HG03571 (cell line): ENCODE measurements at regions not wholly inside any gene's neighbourhood (a gene's known extent, or its start where the extent isn't known, plus 50 kb on each side); places are given as distances from the start of the nearest gene placed in this dataset.

Source experiments
- ATAC-seq: cut with Tn5 transposase; IDR thresholded peaks from one replicate; pipeline ENCODE4 v1.9.1; 2021; ENCODE audit not compliant: unreplicated experiment

DNA sequence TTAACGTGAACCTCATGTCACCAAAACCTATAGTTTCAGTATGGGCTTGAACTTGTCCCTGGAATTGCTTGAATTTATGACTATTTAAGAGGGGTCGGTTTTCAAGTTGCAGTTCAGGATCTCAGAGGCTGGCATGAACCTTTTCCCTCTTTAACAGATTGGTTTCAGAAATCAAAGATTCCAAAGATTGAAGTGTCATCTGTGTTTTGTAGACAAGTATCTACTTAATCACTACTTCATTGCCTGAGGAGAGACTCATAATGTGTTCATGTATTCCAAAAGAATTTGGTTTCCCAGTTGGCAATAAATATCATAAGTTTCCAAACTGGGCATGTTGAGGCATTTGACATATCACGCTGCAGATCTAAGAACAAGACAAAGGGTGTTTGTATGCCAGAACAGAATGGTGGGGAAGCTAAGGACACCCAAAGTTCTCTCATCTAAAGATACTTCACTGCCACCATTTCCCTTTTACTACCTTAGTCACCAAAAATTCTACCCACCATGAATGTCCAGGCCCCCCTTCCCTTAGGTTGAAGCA is 199.5 kb downstream of the NUAK1 start:
- ATAC-seq, result no peak

DNA sequence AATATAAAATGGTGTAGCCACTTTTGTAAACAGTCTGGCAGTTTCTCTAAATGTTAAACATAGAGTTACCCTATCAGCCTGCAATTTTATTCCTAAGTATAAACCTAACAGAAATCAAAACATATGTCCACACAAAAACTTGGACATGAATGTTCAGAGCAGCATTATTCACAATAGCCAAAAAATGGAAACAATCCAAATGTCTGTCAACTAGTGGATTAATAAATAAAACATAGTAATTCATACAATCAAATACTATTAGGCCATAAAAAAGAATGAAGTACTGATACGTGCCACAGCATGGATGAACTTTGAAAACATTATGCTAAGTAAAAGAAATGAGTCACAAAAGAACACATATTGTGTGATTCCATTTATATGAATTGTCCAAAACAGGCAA is 196.5 kb downstream of the NUAK1 start:
- ATAC-seq, result no peak

DNA sequence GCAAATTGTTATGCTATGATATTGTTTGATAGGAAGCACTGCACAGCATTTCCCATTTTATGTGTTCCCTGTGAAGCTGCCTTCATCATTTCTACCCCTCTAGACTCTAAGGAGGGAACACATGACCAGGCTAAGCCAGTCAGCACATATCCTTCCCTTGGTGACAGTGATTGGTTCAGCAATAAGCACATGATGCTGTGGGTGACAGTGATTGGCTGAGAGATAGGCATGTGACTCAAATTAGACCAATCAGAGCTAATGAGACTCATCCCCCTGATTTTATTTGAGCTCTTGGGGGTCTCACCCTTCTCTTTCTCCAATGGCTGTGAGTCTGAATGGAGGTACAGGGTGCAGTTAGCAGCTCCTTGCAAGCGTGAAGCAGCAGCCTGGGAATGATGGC is 195.2 kb downstream of the NUAK1 start:
- no peak for ATAC-seq

DNA sequence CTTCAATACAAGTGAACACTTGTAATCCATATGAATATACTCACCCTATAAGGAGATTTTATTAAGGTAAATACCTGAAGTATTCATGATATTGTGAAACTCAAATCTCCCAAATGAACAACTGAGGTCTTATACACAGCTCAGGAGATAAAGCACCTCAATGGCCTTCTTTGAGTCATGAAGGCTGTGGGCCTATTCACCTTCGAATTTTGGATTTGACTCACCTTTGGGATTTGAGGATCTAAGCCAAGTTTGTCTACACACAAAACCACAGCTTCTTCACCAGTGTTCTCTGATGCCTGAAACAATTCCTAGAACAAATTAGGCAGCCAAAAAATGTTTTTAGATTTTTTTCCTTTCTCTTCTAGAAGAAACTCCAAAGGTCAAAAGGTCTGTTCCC is 194.1 kb downstream of the NUAK1 start:
- ATAC-seq, result no peak

DNA sequence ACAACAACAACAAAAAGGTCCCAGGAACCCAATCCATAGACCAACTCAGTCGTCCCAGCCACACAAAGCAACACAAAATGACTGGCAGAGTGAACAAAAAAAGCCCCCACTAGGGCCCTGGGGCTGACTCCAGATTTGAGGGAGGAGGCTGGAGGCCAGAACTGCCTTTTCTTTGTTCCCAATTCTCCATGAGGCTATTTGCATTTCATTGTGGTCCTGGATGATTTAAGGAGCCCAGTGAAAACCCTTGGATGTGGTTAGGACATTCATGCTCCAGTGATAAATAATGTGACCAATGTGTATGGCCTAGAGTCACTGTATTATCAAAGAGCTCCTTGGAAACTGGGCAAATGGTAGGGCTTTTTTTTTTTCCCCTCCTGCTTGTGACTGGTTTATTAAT is 192.9 kb downstream of the NUAK1 start:
- ATAC-seq, result no peak

DNA sequence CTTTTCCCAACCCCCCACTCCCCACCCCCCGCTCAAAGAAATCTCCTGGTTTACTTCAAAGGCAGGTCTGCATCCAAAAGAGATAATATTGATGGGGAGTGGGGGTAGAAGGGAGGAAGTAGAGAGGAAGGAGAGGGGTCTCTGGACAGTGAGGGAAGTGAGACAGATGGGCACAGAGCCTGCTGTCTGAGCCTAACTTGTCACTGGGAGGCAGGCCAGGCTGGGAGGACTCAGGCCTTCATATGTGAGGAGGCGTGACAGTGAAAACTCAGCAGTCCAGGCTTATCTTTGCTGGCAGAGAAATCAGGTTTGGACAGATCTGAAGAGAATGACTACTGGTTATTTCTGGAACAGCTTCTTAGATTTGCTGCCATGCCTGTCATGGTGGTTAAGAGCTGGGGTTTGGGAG is 192.3 kb downstream of the NUAK1 start:
- no peak for ATAC-seq

DNA sequence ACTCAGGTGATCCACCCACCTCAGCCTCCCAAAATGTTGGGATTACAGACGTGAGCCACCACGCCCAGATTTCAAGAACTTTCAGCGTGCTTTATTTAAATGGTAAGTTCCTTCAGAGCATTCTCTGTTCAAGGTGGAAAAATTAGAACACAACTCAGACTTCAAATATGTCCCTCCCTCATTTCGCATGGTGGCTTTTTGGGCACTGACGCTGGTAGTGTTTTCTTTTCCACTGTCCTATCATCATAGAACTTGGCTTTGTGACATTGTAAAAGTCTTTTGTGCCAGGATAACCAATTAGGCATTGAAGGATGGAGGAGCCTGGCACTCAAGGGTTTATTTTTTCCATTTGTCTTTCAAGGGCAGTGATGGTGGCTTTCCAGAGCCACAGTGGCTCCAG is 190.8 kb downstream of the NUAK1 start:
- no peak for ATAC-seq

DNA sequence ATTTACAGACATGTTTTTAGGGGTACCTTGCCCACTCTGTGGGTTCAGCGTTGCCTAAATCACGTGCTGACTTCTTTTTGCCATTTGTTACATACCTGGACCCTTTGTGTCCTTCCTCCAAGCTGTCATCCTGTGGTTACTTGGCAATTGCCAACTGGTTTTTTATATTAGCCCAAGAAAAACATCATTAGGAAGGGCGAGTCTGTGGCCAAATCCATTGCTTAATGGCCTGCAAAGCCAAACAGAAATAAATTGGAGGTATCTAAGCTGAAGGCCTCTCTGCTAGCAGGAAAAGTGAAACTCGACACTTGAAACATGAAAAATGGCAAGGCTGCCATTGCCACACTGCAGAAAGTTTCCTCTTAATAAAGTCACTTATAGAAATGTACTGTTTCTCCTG is 190.4 kb downstream of the NUAK1 start:
- ATAC-seq, result no peak

DNA sequence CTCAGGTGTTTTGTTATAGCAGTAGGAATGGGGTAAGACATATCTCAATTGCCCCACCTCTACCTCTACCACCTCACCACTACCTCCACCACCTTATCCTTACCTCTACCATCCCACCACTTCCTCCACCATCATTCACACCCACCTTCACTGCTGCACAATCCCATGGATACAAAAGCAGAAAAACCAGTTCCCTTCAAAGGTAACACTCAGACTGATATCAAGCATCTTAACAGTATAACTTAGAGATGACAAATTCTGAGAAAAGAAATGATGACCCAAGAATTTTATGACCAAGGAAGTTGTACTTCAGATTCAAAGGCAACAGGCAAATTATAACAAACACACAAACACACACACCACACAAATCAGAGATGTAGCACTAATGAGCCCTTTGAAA is 189.4 kb downstream of the NUAK1 start:
- no peak for ATAC-seq

DNA sequence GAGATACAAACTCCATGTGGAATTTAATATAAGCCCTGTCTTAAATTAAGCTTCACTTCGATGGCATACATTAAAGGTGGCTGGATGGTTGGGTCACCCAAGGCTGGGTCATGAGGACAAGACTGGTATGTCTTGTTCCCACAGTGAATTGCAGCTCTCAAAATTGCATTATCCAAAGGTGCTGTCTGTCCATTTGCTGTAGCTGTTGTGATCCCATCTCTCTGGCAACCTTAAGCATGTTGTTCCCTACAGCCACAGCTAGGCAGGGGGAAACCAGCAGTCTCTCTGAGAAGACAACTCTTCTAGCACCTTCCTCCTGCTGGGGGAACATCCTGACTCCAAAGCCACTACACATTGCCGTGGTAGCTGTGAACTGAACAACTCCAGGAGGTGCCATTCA is 187.0 kb downstream of the NUAK1 start:
- no peak for ATAC-seq

DNA sequence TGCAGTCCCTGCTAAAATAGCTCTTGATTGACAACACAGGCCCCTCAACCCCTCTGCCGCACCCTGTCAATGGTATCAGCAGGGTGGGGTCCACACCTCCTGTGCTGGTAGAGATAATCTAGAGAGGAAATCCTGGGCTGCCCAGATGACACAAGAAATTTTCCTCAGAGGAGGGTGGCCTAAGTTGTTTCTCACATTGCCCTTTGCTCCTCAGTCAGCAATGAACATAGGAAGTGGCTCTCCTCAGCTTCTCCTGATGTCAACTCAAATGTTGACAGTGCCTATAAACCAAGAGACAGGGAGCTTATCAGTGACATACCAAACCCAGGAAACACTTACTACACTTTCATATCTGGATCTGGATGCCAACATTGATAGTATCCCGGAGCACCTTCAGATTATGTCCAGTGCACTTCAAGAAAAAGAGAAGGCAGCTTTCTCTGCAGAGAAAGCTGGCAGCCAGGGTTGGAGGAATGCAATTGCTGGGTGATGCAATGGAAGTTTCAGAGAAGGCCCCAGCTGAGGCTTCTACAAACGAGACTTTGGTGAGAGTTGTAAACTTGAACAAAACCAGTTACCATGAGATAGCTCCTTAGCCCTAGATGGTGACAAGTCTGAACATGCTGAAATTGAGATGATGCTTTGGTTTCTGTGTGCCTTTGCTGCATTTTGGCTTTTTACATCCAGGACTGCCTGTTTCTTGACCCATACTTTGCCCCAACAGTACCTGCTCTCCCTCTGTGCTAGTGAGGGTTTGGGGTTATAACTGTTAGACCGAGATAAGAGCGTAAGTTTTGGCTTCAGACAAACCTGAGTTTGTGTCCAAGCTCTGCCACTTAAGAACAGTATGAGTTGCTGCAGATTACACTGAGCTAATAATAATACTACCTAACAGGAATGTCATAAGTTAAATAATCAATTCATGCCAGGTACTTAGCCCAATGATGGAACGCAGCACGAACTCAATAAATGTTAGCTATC is 183.5 kb downstream of the NUAK1 start:
- ATAC-seq, result no peak

DNA sequence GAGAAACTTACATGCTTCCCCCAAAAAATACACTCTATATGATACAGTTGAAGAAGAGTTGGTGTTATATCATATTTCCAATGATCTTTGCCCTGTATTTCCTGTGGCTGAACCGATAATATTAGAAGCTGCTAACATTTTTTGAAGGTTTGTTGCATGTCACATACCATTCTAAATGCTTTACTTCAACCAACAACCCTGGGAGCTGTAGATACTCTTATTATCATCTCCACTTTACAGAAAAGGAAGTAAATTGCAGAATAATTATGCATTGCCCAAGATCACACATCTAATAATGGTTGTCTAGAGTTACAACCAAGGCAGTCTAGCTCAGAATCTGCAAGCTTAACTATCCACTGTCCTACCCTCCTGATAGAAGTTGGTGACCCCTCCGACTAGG is 182.8 kb downstream of the NUAK1 start:
- no peak for ATAC-seq

DNA sequence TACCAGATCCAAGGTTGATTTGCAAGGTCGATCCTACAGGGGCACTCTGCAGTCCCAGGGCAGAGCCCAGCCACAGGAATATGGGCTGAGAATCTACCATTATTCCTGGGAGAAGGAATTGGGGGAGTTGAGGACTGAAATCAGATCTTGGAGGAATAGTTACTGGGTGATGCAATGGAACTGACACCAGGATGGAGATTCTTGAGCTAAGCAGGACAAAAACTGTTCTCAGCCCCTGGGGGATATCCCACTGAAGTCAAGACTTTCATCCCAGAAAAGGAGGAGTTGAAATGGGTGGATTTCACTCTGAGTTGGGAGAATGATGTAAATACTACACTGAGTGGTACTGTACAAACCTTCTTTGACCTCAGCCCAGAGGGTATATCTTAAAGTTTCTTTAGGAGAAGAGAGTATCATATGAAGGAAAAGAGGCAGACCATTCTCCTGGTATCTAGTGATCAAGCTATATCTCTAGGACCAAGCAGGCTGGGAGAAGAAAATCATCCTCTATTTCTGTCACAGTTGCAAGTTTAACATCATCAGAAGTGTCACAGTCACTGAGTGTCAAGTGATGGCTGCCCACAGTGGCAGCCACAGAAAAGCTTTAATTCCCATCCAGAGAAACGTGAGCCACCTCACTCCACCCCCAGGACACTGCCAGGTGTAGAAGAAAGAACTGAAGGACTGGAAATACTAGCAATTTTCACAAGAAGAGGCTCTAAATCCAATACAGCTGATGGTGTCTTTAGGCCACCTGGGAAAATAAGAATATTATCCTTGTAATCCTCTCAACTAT is 181.9 kb downstream of the NUAK1 start:
- no peak for ATAC-seq

DNA sequence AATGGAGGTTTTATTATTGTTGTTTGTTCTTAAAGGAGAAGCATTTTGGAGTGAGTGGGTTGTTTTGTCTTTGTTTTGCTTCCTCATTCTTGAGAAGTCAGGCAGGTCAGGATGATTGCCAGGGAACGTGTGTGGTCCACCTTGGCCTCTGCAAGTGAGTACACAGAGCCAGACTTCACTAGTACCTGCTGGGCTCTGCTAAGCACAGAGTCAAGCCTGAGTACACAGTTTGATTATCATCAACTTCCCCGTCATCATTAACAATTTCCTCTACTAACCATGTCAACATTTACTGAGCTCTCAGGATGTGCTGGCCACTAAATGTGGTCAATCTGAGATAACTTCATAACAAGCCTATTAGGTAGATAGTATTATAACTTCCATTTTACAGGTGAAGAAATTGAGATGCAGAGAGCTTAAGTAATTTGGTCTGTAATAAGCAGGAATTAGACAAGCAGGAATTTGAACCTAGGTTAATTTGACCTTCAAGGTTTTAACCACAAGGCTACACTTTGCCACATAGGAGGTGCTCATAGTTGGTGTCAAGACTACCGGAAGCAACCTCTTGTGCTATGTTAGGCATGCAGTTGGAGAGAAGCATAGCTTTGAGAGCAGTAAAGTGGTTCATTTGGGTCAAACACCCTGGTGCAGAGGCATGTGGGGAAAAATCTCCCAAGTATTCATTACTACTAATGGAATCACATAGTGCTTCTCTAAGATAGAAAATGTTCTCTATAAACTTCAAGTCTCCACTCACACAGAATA is 178.3 kb downstream of the NUAK1 start:
- ATAC-seq, result no peak

DNA sequence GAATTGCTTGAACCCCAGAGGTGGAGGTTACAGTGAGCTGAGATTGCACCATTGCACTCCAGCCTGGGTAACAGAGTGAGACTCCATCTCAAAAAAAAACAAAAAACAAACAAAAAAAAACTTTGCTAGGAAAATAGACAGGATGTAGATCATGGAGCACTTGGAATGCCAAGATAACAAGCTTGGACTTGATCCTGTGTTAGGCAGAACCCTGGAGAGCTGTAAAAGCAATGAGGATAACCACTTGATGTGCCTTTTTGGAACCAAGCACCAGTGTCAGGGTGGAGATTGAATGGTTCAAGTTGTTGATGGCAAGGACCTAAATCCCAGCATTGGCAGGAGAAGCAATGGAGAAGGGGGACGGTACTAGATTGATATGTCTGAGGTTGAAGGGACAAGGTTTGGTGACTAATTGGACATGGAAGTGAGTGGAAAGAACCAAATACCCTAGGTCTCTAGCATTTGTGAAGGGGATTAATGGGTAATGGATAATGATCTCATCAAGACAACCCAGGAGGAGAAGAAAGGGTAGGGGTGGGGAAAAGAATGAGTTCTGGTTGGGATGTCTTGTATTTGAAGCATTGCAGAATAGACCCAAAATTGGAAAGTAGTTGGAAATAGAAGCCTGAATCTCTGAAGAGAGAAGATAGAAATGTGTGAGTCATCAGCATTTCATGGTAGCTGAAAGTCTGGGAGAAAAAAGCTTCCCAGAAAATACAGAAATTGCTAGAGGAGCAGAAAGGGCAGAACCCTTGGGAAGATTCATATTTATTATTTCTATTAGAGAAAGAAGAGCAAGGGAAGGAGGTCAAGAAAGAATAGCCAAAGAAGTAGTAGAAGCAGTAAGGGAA is 176.7 kb downstream of the NUAK1 start:
- no peak for ATAC-seq

DNA sequence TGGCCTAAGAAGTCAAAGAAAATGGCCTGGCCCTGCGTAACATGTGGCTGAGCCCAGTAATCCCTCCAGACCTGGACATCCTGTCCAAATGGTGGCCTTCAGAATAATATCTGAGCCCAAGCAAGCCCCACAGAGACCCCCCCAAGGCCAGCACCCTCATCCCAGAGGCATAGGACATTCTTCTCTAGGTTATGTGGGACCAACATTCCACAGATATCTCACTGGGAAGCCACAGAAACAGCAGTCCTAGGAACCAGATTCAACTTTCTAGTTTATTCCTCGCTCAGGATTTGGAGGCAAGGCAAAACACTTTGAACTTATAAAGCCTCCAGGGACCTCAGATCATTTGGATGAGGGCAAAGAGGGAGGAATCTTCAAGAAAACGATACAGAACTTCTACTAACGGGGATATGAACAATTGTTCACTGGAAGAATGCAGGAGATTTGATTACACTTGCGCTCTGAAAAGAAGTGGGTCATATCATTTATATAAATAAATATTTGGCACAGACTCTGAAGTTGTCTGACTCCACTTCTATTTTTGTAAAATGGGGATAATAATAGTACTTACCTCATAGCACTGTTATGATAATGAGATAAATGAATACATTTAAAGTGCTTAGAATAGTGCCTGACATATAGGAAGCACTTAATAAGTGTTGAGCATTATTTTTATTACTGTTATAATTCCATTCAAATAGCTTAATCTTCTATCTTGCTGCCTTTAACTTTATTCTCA is 171.5 kb downstream of the NUAK1 start:
- no peak for ATAC-seq

DNA sequence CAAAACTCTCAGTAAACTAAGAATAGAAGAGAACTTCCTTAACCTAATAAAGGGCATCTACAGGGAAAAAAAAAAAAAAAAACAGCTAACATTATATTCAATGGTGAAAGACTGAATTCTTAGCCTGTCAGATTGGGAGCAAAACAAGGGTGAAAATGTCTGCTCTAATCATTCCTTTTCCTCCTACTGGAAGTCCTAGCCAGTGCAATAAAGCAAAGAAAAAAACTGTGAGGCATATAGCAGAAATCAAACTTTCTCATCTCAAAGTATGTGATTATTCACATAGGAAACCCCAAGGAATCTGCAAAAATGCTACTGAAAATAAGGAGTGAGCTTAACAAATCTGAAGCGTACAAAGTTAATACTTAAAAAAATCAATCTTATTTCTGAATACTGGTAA is 170.7 kb downstream of the NUAK1 start:
- no peak for ATAC-seq

DNA sequence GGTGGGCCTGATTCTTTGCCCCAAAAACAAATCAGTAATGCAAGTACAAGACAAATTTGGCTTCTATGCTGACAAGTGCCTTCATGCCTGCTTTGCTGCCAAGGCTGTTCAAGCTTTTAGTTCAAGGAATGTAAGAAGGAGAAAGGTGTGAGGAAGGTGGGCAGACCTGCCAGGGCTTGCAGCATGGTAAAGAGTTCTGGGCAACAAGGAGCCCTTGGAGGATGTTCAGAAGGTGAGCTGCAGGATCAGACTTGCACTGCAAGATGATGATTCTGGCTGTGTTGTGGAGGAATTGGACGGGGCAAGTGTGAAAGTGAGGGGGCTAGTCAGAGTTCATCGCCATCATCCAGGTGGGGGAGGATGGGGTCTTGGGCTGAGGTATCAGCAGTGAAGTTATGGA is 167.9 kb downstream of the NUAK1 start:
- ATAC-seq, result no peak

DNA sequence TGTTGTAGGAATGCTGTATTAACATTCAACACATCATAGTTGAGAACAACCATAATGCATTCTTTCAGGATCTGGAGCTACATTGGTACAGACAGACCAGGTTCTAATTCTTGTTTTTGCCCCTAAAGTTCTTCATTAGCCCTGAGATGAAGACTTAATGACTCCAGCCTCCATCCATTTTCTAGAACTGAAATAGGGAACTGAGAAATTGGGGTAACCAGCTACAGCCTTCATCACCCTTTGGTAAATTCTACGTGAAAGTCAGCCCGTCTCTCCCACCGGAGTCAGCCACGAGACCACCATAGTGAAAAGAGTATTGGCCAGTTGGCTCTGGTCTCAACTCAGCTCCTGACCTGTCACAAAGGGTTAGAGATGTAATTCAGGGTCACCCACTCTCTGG is 164.0 kb downstream of the NUAK1 start:
- ATAC-seq, result no peak

DNA sequence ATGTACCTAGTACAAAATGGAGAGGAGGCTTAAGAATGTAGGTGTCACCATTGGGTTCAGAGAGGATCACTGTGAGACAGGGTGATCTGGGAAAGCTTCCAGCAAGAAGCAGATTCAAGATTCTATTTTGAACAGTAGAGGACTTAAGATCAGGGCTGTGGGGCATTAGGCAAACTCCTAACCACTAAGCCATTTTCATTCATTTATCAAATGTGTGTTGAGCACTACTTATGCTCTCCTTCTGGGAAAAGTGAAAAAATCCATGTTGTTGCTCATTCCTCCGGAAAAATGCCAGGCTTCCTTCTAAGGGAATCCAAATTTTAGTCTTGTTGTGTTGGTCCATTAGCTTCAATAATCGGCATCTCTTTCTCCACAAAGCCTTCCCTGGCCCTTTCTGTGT is 163.4 kb downstream of the NUAK1 start:
- ATAC-seq, result no peak
